Stomach (tissue), 8 donors: ENCODE measurements at regions not wholly inside any gene's neighbourhood (a gene's known extent, or its start where the extent isn't known, plus 50 kb on each side); places are given as distances from the start of the nearest gene placed in this dataset.
A peak's percentile ranks its signal among the peaks of the same experiment; 100 is the strongest.

ENCODE experiments used
- DNase-seq, 2 donors: peaks; one replicate each; pipeline versions ENCODE4 v3.0.0 to v3.0.0-alpha.2; 2013 to 2019
- H3K27ac ChIP-seq, 5 donors: fragments of 200-600 bp in 4 of 5; sonication (generic) in 4 of 5; one replicate each; pipeline ENCODE4 v1.5.1; 2013 to 2019; ENCODE audit warnings: mild to moderate bottlenecking in 1 of 5, moderate library complexity in 1 of 5
- H3K27me3 ChIP-seq, 3 donors: fragments of 200-600 bp; sonication (generic); one replicate each; pipeline ENCODE4 v1.5.1; 2017 to 2019; ENCODE audit warnings: mixed run types in 1 of 3
- H3K36me3 ChIP-seq, 4 donors: fragments of 200-600 bp; sonication (generic); 1 replicate in 3 of 4; 2 replicates in 1 of 4; pipeline ENCODE4 v1.5.1; 2016 to 2019
- H3K4me1 ChIP-seq, 4 donors: fragments of 200-600 bp; sonication (generic); one replicate each; pipeline ENCODE4 v1.5.1; 2016 to 2019
- H3K4me3 ChIP-seq, 4 donors: fragments of 200-600 bp; sonication (generic) in 3 of 4; one replicate each; pipeline ENCODE4 v1.5.1; 2016 to 2019; ENCODE audit warnings: mild to moderate bottlenecking in 1 of 4
- H3K9me3 ChIP-seq, 4 donors: fragments of 200-600 bp; sonication (generic); one replicate each; pipeline ENCODE4 v1.5.1; 2016 to 2019
- CTCF ChIP-seq, 7 experiments: fragments of 450-650 bp in 4 of 7; fragments of 200-600 bp in 3 of 7; sonication (generic) in 3 of 7; IDR thresholded peaks; one replicate each; pipeline ENCODE4 v1.5.1; 2016 to 2019; ENCODE audit warnings: antibody characterized with exemption in 7 of 7, control low read depth in 2 of 7, mild to moderate bottlenecking in 1 of 7
- EP300 ChIP-seq: sonication (generic); formaldehyde crosslinking; IDR thresholded peaks from one replicate; pipeline ENCODE4 v1.6.1; 2017; ENCODE audit warnings: antibody characterized with exemption
- POLR2A ChIP-seq, 4 donors: fragments of 450-650 bp; IDR thresholded peaks; one replicate each; pipeline ENCODE4 v1.6.1; 2016; ENCODE audit warnings: antibody characterized with exemption in 4 of 4, control low read depth in 2 of 4, mild to moderate bottlenecking in 1 of 4, moderate library complexity in 1 of 4
- POLR2AphosphoS5 ChIP-seq, 3 donors: sonication (generic); formaldehyde crosslinking; IDR thresholded peaks; one replicate each; pipeline ENCODE4 v1.6.1; 2016; ENCODE audit warnings: antibody characterized with exemption in 3 of 3
- WGBS, 5 donors: extraction: QIAGEN DNeasy Blood & Tissue Kit in 3 of 5; methylation state at CpG; one replicate each; pipeline versions ENCODE4 v1.1.5 to v1.1.7; 2013 to 2018; 5-methylcytosine and 5-hydroxymethylcytosine counted together
- intact Hi-C: fragments of 100-400 bp; cut with DNase I; formaldehyde crosslinking; loops from one replicate; pipeline ENCODE4 v1.15.1; 2023; ENCODE audit warnings: low total_unique reads
- donor health status: healthy with polysubstance abuse.
- donor health status: Bipolar disorder and iron deficiency.
- donor health status: healthy.

- WGBS, 5 donors: 46 to 49% (median 48%) methylated on average over 8 of the region's 8 CpGs
- DNase-seq: peak; percentile 33 to 34
- no peaks in the 10 kb centered on the region for H3K36me3 ChIP-seq
- intact Hi-C loops: no loop called here
- H3K4me3 ChIP-seq: no peak overlapping the region
- peaks cover 0 to 15% (median 8%) of the 10 kb centered on the region in 4 donors for H3K4me1 ChIP-seq
- no peak overlapping the region for H3K27ac ChIP-seq
- H3K9me3 ChIP-seq: no peaks in the 10 kb centered on the region
- H3K27me3 ChIP-seq: peaks cover 0 to 48% (median 13%) of the 10 kb centered on the region in 3 donors
- TF ChIP-seq POLR2A (IDR thresholded peaks at IDR 0.05): no peak
- no peak for TF ChIP-seq CTCF (IDR thresholded peaks at IDR 0.05)
- no peak for TF ChIP-seq EP300
- TF ChIP-seq POLR2AphosphoS5 (IDR thresholded peaks at IDR 0.05): no peak
Measured at GRCh38 chr20:46814366-46815232, 80.0 kb upstream of the EYA2 start.

- 76 to 87% (median 77%) methylated on average over 5 of the region's 5 CpGs for WGBS, 5 donors
Measured at GRCh38 chr20:46816097-46816496, 78.5 kb upstream of the EYA2 start.

GRCh38 chr20:46816886-46817638, 77.6 kb upstream of the EYA2 start:
- DNase-seq: no peak
- Histone ChIP-seq H3K4me3 (no peak overlapping the region), H3K4me1 (peaks cover 0 to 5% (median 0%) of the 10 kb centered on the region in 4 donors), H3K9me3 (no peaks in the 10 kb centered on the region), H3K27me3 (peaks cover 0 to 34% (median under 1%) of the 10 kb centered on the region in 3 donors), H3K36me3 (no peaks in the 10 kb centered on the region), H3K27ac (no peak overlapping the region)
- TF ChIP-seq EP300 (no peak), POLR2A (IDR thresholded peaks at IDR 0.05) (no peak), POLR2AphosphoS5 (IDR thresholded peaks at IDR 0.05) (no peak), CTCF (IDR thresholded peaks at IDR 0.05) (no peak)
- WGBS, 5 donors: 64 to 71% (median 66%) methylated on average over 8 of the region's 8 CpGs
- intact Hi-C loops: no loop called here

More at GRCh38 chr20:46816097-46816496, 78.5 kb upstream of the EYA2 start:
- Histone ChIP-seq H3K4me1 (peaks cover 0 to 12% (median 6%) of the 10 kb centered on the region in 4 donors), H3K27me3 (peaks cover 0 to 43% (median 10%) of the 10 kb centered on the region in 3 donors), H3K4me3 (no peak overlapping the region), H3K27ac (no peak overlapping the region), H3K36me3 (no peaks in the 10 kb centered on the region), H3K9me3 (no peaks in the 10 kb centered on the region)
- no peak for TF ChIP-seq EP300
- TF ChIP-seq POLR2A (IDR thresholded peaks at IDR 0.05): no peak
- no peak for TF ChIP-seq CTCF (IDR thresholded peaks at IDR 0.05)
- TF ChIP-seq POLR2AphosphoS5 (IDR thresholded peaks at IDR 0.05): no peak
- intact Hi-C loops: no loop called here
- DNase-seq: no peak

GRCh38 chr20:46820682-46821081, 74.0 kb upstream of the EYA2 start:
- intact Hi-C loops: no loop called here
- 19 to 74% (median 66%) methylated on average over 3 of the region's 3 CpGs for WGBS, 5 donors
- Histone ChIP-seq H3K27me3 (peaks cover 0 to 18% (median 0%) of the 10 kb centered on the region in 3 donors), H3K27ac (no peak overlapping the region), H3K4me3 (no peak overlapping the region), H3K9me3 (peaks cover 0 to 5% (median 2%) of the 10 kb centered on the region in 4 donors), H3K36me3 (no peaks in the 10 kb centered on the region), H3K4me1 (no peaks in the 10 kb centered on the region)
- TF ChIP-seq POLR2A (IDR thresholded peaks at IDR 0.05) (no peak), POLR2AphosphoS5 (IDR thresholded peaks at IDR 0.05) (no peak), CTCF (IDR thresholded peaks at IDR 0.05) (peak in 1 of 7 experiments; percentile 22), EP300 (no peak)
- DNase-seq: peak in 1 of 2 donors; percentile 30
